ENCODE measurements at regions not wholly inside any gene's neighbourhood (a gene's known extent, or its start where the extent isn't known, plus 50 kb on each side); places are given as distances from the start of the nearest gene placed in this dataset.

- no peak for DNase-seq (ENCODE audit: low spot score)
Observed at GRCh38 chr15:62444104-62445022, 279.3 kb upstream of the C2CD4B start.

- no peak for DNase-seq (ENCODE audit: low spot score)
Observed at GRCh38 chr15:62445244-62445643, 280.2 kb upstream of the C2CD4B start.

- DNase-seq (ENCODE audit: low spot score), result no peak
Observed at GRCh38 chr15:62446984-62447383, 281.9 kb upstream of the C2CD4B start.

- DNase-seq (ENCODE audit: low spot score), result no peak
Observed at GRCh38 chr15:62447742-62448141, 282.7 kb upstream of the C2CD4B start.

GRCh38 chr15:62449638-62450037, 284.6 kb upstream of the C2CD4B start:
- DNase-seq (ENCODE audit: low spot score), result no peak

- DNase-seq (ENCODE audit: low spot score), result no peak
Observed at GRCh38 chr15:62450061-62450460, 285.0 kb upstream of the C2CD4B start.

- DNase-seq (ENCODE audit: low spot score), result no peak
Observed at GRCh38 chr15:62452026-62452425, 286.9 kb upstream of the C2CD4B start.

GRCh38 chr15:62452667-62453066, 287.6 kb upstream of the C2CD4B start:
- DNase-seq (ENCODE audit: low spot score), result no peak

- DNase-seq (ENCODE audit: low spot score), result no peak
Observed at GRCh38 chr15:62453375-62453774, 288.3 kb upstream of the C2CD4B start.

GRCh38 chr15:62453981-62454380, 288.9 kb upstream of the C2CD4B start:
- DNase-seq (ENCODE audit: low spot score), result no peak

- no peak for DNase-seq (ENCODE audit: low spot score)
Observed at GRCh38 chr15:62454567-62455172, 289.6 kb upstream of the C2CD4B start.

GRCh38 chr15:62455441-62455921, 290.4 kb upstream of the C2CD4B start:
- DNase-seq (ENCODE audit: low spot score), result no peak

- DNase-seq (ENCODE audit: low spot score), result no peak
Observed at GRCh38 chr15:62456011-62456920, 291.2 kb upstream of the C2CD4B start.

GRCh38 chr15:62457100-62457499, 292.0 kb upstream of the C2CD4B start:
- DNase-seq (ENCODE audit: low spot score), result no peak

- no peak for DNase-seq (ENCODE audit: low spot score)
Observed at GRCh38 chr15:62459875-62460274, 294.8 kb upstream of the C2CD4B start.

- DNase-seq (ENCODE audit: low spot score), result no peak
Observed at GRCh38 chr15:62462268-62462667, 297.2 kb upstream of the C2CD4B start.

GRCh38 chr15:62462721-62463120, 297.6 kb upstream of the C2CD4B start:
- DNase-seq (ENCODE audit: low spot score), result no peak

GRCh38 chr15:62464705-62465104, 299.6 kb upstream of the C2CD4B start:
- DNase-seq (ENCODE audit: low spot score), result no peak

- no peak for DNase-seq (ENCODE audit: low spot score)
Observed at GRCh38 chr15:62465173-62465572, 300.1 kb upstream of the C2CD4B start.

GRCh38 chr15:62469478-62469873, 304.4 kb upstream of the C2CD4B start:
- no peak for DNase-seq (ENCODE audit: low spot score)

- no peak for DNase-seq (ENCODE audit: low spot score)
Observed at GRCh38 chr15:62469874-62470688, 305.0 kb upstream of the C2CD4B start.
